GM18511 (cell line): ENCODE measurements at regions not wholly inside any gene's neighbourhood (a gene's known extent, or its start where the extent isn't known, plus 50 kb on each side); places are given as distances from the start of the nearest gene placed in this dataset.

Experiments used
- ATAC-seq: cut with Tn5 transposase; IDR thresholded peaks from one replicate; pipeline ENCODE4 v1.9.1; 2021; ENCODE audit warnings: mild to moderate bottlenecking, moderate library complexity; ENCODE audit not compliant: unreplicated experiment

DNA sequence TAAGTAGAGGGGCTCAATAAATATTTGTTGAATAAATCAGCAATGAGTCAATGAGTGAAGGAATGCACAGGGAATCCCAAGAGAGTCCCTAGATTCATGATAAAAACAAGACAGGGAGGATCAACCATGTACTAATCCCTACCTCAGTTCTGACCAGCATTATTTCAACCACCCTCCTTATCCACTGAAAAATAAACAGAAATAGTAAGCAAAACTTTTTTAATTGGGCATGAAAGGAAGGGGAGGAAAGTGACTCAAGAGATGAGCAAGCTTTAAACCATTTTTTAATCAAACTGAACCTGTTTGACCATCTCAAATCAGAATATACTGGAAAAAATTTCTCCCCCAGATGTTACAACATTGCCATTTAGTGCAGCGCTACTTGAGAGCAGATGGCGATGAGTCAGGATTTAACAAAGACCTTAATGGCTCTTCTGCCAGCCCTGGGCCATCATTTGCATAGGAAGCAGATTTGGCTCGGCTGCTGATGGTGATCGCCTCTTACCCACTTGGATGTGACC, 194.8 kb upstream of the SLC30A5 start:
- ATAC-seq = no peak

DNA sequence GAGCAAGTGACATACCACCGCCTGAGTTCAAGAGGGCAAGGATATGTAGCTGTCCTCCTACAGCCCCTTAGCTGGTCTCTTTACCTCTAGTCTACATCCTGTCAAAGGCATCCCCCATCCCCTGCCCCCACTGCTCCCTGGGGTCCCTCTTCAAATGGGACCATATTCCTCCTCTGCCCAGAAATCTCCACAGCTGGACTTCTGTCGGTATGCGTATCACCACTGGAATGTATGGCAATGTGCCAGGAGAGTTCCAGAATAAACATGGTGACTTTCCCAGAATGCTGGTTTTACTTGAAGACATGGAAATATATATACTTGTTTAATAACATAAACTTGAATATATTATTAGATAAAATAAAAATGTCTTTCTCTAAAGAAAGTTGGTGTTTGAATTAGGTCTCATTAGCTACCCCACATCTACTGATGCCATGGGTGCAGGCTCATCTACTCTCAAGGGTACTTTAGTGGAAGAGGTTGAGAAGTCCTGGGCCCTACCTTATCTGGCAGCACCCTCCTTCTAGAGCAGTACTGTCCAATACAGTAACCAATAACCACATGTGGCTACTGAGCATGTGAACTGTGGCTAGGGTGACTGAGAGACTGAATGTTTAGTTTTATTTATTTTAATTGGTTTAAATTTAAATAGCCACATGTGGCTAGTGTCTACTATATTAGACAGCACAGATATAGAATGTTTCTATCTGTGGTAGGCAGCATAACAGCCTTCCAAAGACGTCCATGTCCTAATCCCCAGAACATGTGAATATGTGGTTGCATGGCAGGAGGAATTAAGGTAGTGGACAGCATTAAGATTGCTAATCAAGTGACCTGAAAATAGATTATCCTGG, 181.7 kb upstream of the SLC30A5 start:
- ATAC-seq = no peak

DNA sequence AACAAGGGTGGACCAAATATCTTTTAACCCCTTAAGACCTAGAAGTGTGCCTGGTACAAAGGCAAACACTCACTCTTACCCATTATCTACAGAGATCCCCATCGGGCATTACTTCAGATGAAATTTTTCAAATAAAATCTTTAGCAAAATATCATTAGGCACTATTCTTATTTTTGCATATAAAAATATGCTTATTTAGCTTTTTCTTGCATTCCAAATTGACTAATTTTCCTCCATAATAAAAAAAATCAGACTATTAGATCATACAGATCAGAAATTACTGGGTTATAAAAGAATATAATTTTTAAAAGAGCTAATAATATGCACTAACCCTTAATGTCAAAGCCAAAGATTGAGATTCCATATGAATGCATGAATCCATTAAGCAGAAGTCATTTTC, 178.7 kb upstream of the SLC30A5 start:
- ATAC-seq = no peak

DNA sequence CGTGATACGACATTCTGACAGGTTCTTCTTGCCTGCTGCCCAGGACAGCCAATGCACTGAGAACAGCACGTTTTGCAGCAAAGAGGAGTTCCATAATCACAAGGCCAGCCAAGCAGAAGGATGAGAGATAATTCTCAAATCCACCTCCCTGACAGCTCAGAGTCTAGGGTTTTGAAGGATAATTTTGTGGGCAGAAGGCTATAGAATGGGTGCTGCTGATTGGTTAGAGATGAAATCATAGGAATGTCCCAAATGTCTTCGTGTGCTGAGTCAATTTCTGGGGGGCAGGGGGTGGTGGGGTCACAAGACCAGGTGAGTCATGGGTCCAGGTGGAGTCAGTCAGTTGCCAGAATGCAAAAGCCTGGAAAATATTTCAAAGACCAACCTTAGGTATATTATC, 175.5 kb upstream of the SLC30A5 start:
- ATAC-seq = no peak

DNA sequence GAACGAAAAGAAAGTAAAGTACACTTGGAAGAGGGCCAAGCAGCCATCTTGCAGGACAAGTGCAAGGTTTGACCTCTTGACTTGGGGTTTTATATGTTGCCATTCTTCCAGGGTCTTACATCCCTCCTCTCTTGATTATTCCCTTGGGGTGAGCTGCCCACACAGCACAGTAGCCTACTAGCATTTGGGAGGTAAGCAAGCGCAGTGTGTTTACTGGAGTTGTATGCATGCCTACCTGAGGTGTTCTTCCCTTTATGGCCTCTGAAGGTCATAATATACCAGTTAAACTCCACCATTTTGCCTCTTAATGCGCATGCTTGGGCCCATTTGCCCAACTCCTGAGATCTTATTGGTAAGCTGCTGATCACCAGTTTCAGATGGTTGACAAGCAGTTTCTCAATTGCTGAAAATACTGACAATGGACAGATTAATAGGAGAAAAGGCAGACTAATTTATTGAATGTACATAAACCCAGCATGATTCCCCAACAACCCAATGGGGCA, 173.8 kb upstream of the SLC30A5 start:
- no peak for ATAC-seq

DNA sequence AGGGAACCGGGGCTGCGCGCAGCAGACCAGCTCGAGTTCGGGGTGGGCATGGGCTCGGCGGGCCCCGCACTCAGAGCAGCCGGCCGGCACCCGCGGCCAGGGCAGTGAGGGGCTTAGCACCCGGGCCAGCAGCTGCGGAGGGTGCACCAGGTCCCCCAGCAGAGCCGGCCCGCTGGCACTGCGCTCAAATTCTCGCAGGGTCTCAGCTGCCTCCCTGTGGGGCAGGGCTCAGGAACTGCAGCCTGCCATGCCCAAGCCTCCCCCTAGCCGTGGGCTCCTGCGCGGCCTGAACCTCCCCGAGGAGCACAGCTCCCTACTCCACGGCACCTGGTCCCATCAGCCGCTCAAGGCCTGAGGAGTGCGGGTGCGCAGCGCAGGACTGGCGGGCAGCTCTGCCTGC, 172.9 kb upstream of the SLC30A5 start:
- no peak for ATAC-seq

DNA sequence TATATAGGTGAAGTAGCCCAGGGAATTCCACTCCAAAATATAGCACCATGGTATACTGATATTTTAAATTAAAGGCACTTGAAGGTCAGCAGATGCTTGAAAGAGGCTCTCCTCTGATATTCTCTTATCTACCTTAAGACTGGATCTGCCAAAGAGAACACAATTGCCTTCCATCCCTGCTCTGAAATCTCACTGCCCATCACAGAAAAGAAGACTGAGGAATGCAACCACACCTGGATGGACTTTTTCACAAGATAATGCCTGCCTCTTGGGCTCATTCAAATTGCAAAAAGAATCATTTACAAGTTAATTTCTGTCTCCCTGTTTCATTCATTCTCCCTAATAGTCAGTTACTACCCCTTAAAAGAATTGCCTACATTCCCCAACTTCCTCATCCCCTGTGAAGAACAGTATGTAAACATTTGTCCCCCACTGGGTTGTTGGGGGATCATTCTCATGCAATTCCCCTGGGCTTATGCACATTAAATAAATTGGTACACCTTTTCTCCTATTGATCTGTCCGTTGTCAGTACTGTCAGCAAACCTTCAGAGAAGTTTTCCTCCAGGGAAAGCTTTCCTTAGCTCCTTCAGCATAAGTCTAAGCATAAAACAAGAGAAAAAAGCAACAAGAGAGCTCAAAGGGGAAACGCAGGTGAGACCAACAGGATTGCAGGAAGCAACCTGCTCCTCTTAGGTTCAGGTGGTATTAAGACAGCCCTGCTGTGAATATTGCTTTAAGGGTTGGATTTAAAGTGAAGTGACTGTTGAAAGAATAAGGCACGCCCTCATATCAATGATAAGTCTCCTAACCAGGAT, 171.4 kb upstream of the SLC30A5 start:
- no peak for ATAC-seq

DNA sequence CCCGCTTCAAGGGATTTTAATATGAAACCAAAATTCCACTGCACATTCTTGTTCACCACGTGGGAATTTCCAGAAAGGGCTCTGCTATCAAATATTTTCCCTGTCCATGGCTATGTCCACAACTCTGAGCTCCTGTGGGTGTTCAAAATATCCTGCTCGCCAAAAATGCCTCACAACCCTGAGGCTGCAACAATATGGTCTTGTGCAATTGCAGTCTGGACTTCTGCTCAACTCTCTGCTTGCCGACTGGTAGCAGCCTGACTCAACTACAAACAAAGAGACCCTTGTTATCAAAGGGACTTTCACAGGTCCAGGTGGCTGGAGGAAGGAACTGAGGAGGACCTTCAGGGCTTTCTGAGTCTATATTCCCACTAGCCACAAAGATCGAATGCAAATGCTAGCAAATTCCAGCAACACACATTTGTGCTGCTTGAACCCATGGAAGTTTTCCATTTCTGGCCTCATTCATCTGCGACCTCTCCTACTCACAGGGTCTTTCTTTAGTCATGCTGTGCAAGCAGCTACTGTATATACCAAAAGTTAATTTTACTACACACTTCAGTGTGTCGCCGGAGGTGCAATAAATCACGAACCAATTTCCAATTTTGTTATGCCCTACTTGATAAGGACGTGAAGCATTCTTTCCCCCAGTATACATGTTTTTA, 169.2 kb upstream of the SLC30A5 start:
- no peak for ATAC-seq

DNA sequence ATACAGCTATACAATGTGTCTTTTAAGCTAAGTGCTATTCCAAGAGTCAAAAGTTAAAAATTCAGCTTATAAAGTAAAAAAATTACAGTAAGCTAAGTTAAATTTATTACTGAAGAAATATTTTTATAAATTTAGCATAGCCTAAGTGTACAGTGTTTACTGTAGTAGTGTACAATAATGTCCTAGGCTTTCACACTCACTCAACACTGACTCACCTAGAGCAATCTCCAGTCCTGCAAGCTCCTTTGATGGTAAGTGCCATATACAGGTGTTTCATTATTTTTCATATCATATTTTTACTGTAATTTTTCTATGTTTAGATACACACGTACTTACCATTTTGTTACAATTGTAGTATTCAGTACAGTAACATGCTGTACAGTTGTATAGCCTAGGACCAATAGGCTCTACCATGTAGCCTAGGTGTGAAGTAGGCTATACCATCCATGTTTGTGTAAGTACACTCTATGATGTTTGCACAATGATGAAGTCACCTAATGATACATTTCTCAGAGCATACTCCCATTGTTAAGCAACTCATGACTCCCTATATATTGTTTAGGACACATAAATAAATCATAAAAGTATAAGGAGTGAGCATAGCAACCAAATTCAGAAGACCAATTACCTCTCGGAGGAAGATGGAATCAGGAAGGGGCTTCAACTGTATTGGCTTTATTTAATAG, 165.1 kb upstream of the SLC30A5 start:
- ATAC-seq = no peak

DNA sequence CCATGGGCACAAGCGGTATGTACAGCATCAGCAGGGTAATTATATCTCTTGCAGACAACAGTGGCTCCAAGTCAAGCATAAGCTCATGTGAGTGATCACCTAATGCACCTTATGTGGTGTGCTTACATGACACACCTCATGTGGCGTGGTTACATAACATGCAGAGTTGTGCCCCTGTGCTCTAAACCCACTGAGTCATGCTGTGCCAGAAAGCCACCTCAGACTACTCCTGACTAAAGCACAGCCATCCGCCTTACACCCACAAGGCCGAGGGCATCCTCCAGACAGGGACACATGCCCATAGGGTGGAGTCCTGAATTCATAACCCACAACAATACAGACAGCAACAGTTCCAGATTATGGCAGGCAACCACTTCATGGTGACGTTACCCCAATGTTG, 163.7 kb upstream of the SLC30A5 start:
- ATAC-seq = no peak

DNA sequence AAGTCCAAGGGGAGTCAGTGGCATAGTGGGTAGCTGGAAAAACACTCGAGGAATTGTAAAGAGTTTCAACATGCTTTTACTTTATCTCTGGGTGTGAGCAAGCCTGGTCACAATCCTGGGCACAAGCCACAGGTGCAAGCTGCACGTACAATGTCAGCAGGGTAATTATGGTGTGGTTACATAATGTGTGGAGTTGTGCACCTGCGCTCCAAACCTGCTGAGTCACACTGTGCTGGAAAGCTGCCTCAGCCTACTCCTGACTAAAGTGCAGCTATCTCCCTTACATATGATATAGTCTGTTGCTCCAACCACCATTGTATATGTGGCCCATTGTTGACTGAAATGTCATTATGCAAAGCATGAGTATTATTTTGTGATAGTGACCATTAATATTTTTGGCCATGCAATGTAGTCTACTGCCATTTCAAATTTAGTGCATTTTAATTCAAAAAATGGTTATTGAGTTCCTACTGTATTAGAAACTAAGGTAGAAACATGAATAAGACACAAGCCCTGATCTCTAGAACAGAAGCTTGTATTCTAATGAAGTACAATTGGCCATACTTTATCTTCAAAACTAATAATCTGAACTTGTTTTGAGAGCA, 160.9 kb upstream of the SLC30A5 start:
- no peak for ATAC-seq

DNA sequence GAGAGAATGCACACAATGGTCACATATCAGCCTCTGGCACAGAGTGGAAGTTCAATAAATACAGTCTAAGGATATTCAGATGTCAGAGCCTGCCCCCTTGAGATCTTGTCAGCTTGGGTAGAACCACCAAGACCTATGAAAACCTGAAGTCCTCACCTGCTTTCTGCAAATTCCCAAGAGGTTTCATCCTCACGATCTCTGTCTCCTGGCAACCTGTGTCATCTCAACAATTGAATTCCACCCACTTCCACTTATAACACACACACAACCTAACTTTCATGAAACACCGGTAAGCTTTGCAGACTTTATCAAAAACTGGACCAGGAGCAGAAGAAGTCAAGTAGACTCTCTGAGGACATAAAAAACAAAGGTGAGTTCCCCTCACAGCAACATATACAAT, 151.6 kb upstream of the SLC30A5 start:
- no peak for ATAC-seq

DNA sequence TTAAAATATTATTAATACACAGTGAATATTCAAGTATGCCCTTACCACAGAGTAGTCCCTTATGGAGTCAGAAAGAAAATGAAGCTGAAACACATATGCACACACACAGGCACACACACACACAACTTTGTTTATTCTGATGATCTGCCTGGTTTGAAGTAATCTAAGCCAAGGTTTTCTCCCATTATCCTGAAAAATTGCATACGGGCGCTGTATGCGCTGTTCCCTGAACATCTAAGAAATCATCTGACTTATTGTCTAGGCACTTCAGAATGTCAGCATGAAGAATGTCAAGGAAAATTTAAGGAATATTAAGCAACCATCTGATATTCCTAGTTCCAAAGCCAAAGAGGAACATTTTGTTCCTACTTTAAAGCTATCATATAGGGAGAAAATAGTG, 147.1 kb upstream of the SLC30A5 start:
- no peak for ATAC-seq

DNA sequence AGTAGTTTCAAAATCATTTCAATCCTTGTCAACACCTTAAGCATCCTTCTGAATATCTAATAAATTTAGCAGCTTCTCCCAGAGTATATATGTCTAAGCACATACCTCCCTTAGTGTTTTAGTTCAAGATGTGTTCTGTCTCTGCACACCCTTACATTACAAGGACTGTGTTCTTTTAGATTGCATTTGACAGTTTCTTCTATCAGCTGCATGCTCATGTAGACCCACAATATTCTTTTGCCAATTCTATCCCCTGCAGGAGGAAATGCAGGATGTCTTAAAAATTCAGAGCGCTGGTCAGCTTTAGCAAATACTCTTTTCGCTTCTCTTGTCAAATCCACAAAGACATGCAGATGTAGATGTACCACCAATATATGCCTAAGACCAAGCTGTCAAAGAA, 145.8 kb upstream of the SLC30A5 start:
- no peak for ATAC-seq

DNA sequence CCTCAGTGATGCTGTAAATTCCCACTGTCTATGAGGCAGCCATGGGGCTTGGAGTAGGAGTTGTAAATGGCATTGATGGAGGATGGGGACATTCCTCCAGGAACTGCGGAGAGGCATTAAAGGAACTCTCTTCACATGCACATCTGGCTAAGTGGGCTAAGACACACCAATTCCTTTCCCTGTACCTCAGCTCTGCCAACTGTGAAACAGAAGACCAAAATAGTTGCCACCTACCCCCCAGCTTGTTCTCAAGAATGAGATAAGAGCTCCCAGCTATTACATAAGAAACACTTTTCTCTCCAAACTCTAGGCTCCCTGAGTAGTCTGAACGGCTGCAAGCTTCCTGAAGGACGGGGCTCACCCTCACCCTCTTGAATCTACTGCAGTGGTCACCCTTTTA, 144.6 kb upstream of the SLC30A5 start:
- no peak for ATAC-seq

DNA sequence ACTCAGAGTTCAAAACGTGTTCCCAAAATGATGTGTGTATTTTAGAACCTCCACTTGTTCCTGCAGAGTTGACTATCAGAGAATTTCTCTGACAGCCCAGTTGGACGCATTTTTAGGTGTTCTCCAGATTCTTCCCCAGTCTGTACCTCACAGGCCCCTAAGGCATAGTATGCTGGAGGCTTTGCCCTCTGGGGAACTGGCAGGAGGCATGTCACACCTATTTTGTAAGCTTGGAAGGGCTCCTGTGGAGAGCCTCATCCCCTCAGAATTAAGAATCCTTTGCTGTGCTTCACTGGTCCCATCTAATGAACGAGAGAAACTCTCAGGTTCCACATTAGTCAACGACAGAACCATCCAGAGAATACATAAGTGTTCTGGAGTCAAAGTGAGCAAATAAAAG, 144.1 kb upstream of the SLC30A5 start:
- no peak for ATAC-seq

DNA sequence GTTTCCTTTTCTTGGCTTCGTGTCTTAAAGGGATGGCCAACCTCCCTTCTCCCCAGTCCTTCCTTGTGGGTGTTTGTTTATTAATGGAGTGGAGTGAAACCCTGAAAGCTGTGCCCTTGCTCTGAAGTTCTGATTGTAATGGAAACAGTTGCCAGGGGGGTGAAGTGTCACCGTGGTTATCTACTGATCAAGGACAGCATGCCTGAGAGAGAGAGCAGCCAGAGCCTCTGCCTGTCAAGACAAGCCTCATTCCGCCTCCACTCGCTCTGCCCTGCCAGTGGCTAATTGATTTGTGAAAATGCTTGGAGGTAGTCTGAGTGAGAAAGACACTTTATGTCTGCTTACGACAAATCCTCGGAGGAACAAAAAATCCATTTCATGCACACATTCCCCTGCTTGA, 143.7 kb upstream of the SLC30A5 start:
- ATAC-seq = no peak

DNA sequence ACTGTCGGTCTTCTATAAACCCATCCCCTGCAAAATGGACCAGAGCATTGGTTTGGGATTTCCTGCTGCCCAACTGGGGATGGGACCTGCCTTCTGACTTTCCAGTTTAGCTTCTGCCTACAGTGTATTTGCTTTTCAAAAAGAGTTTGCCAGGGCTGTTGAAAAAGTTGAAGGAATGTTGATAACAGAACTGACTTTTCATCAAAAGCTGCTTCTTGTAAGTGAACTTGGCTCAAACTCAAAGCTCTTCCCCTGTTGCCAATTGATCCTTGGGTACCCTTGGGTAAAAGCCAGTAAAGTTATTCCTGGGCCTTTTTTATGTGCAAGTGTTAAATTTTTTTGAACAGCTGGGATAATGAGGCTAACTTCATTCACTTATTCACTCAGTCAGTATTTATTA, 142.9 kb upstream of the SLC30A5 start:
- no peak for ATAC-seq

DNA sequence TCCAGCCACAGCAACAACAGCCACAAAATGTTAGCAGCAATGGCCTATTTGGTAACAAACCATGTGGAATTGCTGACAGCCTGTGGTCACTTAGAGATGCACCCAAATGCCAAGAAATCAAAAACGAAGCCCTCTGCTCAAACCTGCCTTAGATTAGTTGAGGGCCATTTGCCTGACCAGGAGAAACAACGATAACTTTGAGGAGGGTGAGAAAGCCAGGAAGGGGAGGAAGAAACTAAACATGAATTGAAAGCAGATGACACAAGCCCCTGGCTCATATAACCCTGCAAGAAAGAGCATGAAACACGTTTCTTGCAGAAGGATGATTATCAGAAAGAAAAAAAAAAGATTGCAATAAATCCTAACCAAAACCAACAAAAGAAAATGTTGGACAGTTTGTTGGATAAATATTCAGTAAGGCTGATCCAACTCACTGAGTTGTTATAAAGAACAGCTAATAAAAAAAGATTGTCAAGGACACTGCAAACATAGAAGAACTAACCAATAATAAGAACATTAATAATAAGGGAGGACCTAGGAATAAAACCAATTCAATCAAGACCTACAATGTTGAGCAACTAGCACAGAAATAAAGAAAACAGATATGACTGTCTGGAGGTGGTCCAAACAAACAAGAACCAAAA, 140.5 kb upstream of the SLC30A5 start:
- no peak for ATAC-seq
